ENCODE measurements at regions not wholly inside any gene's neighbourhood (a gene's known extent, or its start where the extent isn't known, plus 50 kb on each side); places are given as distances from the start of the nearest gene placed in this dataset.

DNA sequence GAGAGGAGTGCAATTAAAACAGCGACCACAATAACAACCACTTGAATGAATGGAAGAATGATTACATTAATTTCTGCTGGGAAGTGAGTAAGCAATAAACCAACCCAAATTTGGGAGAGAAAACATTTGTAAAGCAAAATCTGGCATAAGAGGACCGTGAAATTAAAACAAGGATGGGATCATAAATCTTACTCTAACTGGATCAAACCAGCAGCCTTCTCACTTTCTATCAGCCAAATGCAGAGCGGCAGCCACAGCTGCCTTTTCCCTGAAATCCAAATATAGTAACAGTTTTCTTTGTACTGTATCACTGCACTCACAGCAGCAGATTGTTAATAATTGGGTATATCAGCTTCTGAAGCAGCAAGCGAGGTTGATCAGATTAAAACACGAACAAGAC is 245.2 kb upstream of the REG3G start:
- no peak overlapping the region for H3K4me3 ChIP-seq (ENCODE audit: severe bottlenecking)
- TF ChIP-seq CTCF (IDR thresholded peaks at IDR 0.05; ENCODE audit: poor library complexity, severe bottlenecking) = no peak
- no peaks in the 10 kb centered on the region for H3K4me1 ChIP-seq (ENCODE audit: insufficient read depth, poor library complexity, severe bottlenecking)
- ATAC-seq (ENCODE audit: low read depth) (no peak), DNase-seq (ENCODE audit: low spot score) (no peak)
- no peak overlapping the region for H3K27ac ChIP-seq (ENCODE audit: poor library complexity, severe bottlenecking)
- H3K36me3 ChIP-seq (ENCODE audit: low read depth) = no peaks in the 10 kb centered on the region
- no peaks in the 10 kb centered on the region for H3K27me3 ChIP-seq (ENCODE audit: insufficient read depth, poor library complexity, severe bottlenecking)
- H3K9me3 ChIP-seq (ENCODE audit: severe bottlenecking) = no peaks in the 10 kb centered on the region

DNA sequence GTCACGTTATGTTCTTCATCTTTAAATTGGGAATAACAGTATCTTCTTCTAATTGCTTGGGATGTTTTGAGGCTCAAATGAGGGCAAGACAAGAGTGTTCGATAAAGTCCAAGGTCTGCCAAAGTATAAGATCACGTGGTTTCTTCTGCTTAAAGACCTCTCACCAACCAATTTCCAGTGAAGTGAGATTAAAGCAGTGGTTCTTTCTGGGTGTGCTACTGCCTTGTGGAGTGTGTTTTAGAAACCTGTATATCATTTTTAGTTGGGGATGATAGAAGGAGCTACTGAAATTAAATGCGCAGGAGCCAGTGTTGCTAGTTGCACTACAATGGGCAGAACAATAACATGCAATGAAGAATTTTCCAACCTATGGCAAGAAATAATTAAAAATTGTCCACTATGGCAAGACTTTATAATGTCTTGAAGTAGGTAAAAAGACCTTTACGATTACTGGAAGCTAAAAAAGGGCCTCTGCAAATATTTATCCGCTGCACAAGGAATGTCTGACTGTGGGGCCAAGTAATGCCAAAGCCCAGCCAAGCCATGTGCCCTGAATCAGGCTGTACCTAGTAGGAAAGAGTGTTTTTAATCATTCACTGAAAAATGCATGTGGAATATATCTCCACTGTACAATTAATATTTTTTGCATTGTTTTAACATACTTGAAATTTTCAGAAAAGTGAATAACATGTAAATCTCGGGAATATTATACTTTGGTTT is 244.5 kb upstream of the REG3G start:
- no peaks in the 10 kb centered on the region for H3K4me1 ChIP-seq (ENCODE audit: insufficient read depth, poor library complexity, severe bottlenecking)
- H3K36me3 ChIP-seq (ENCODE audit: low read depth) = no peaks in the 10 kb centered on the region
- H3K27ac ChIP-seq (ENCODE audit: poor library complexity, severe bottlenecking) = no peak overlapping the region
- no peak for DNase-seq (ENCODE audit: low spot score)
- H3K27me3 ChIP-seq (ENCODE audit: insufficient read depth, poor library complexity, severe bottlenecking) = no peaks in the 10 kb centered on the region
- H3K9me3 ChIP-seq (ENCODE audit: severe bottlenecking) = no peaks in the 10 kb centered on the region
- ATAC-seq (ENCODE audit: low read depth) = no peak
- no peak for TF ChIP-seq CTCF (IDR thresholded peaks at IDR 0.05; ENCODE audit: poor library complexity, severe bottlenecking)
- H3K4me3 ChIP-seq (ENCODE audit: severe bottlenecking) = no peak overlapping the region

DNA sequence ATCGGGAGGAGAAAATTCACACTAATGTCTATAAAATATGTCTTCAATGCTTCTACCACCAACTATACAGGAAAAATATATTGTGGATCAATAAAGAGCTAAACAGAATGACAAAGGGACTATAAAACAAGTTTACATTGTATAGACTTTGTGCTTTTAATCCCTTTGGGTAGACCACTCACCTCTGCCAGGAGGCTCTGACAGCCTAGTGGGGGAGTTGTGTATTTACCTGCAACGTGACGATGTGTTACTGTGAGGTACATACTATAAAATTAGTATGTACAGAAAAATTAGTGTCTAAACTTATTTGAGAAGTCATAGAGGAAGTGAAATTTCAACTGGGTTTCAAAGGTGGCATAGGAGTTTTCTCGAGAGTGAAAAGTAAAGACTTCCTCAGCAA is 243.3 kb upstream of the REG3G start:
- no peak for DNase-seq (ENCODE audit: low spot score)
- ATAC-seq (ENCODE audit: low read depth) = no peak
- TF ChIP-seq CTCF (IDR thresholded peaks at IDR 0.05; ENCODE audit: poor library complexity, severe bottlenecking) = no peak

GRCh38 chr2:78811955-78812610 is 213.4 kb upstream of the REG3G start:
- no peaks in the 10 kb centered on the region for H3K4me1 ChIP-seq (ENCODE audit: insufficient read depth, poor library complexity, severe bottlenecking)
- no peak for DNase-seq (ENCODE audit: low spot score)
- H3K9me3 ChIP-seq (ENCODE audit: severe bottlenecking) = no peaks in the 10 kb centered on the region
- no peaks in the 10 kb centered on the region for H3K36me3 ChIP-seq (ENCODE audit: low read depth)
- H3K27ac ChIP-seq (ENCODE audit: poor library complexity, severe bottlenecking) = no peak overlapping the region
- no peak for ATAC-seq (ENCODE audit: low read depth)
- peaks cover 3% of the 10 kb centered on the region for H3K27me3 ChIP-seq (ENCODE audit: insufficient read depth, poor library complexity, severe bottlenecking)
- H3K4me3 ChIP-seq (ENCODE audit: severe bottlenecking) = no peak overlapping the region
- no peak for TF ChIP-seq CTCF (IDR thresholded peaks at IDR 0.05; ENCODE audit: poor library complexity, severe bottlenecking)

More for the DNA sequence above, 243.3 kb upstream of the REG3G start:
- H3K9me3 ChIP-seq (ENCODE audit: severe bottlenecking) = no peaks in the 10 kb centered on the region
- H3K36me3 ChIP-seq (ENCODE audit: low read depth) = no peaks in the 10 kb centered on the region
- no peak overlapping the region for H3K4me3 ChIP-seq (ENCODE audit: severe bottlenecking)
- no peaks in the 10 kb centered on the region for H3K4me1 ChIP-seq (ENCODE audit: insufficient read depth, poor library complexity, severe bottlenecking)
- H3K27ac ChIP-seq (ENCODE audit: poor library complexity, severe bottlenecking) = no peak overlapping the region
- no peaks in the 10 kb centered on the region for H3K27me3 ChIP-seq (ENCODE audit: insufficient read depth, poor library complexity, severe bottlenecking)
